IMR-90 (cell line): ENCODE measurements at regions not wholly inside any gene's neighbourhood (a gene's known extent, or its start where the extent isn't known, plus 50 kb on each side); places are given as distances from the start of the nearest gene placed in this dataset.

Source experiments
- BHLHE40 ChIP-seq: fragments of 150-350 bp; IDR thresholded peaks from 2 replicates; pipeline ENCODE4 v1.6.1; 2016; ENCODE audit warnings: mild to moderate bottlenecking, low read depth, low read length
- CEBPB ChIP-seq: IDR thresholded peaks from 2 replicates; pipeline ENCODE4 v1.6.1; 2012; ENCODE audit warnings: low read depth, low read length, improper control_type of control experiment
- CHD1 ChIP-seq: IDR thresholded peaks from 2 replicates; pipeline ENCODE4 v1.6.1; 2012; ENCODE audit warnings: low read depth, low read length, improper control_type of control experiment
- CTCF ChIP-seq: conservative IDR thresholded peaks from 2 replicates; pipeline ENCODE4 v1.5.1; 2012; ENCODE audit warnings: mild to moderate bottlenecking, low read depth, low read length, improper control_type of control experiment
- ELK1 ChIP-seq: fragments of 150-350 bp; IDR thresholded peaks from 2 replicates; pipeline ENCODE4 v1.6.1; 2016; ENCODE audit warnings: low read depth, mild to moderate bottlenecking, low read length, moderate library complexity, borderline replicate concordance
- FOS ChIP-seq: fragments of 150-350 bp; IDR thresholded peaks from 2 replicates; pipeline ENCODE4 v1.6.1; 2016; ENCODE audit warnings: low read depth, low read length
- MXI1 ChIP-seq: IDR thresholded peaks from 2 replicates; pipeline ENCODE4 v1.6.1; 2012; ENCODE audit warnings: low read depth, mild to moderate bottlenecking, low read length, moderate library complexity, borderline replicate concordance
- NFE2L2 ChIP-seq: fragments of 150-350 bp; IDR thresholded peaks from 2 replicates; pipeline ENCODE4 v1.6.1; 2016; ENCODE audit warnings: low read depth, mild to moderate bottlenecking, low read length
- POLR2A ChIP-seq: IDR thresholded peaks from 2 replicates; pipeline ENCODE4 v1.6.1; 2012; ENCODE audit warnings: mild to moderate bottlenecking, low read depth, low read length
- RAD21 ChIP-seq: IDR thresholded peaks from 2 replicates; pipeline ENCODE4 v1.6.1; 2012; ENCODE audit warnings: low read length, improper control_type of control experiment
- RCOR1 ChIP-seq: IDR thresholded peaks from 2 replicates; pipeline ENCODE4 v1.6.1; 2012; ENCODE audit warnings: mild to moderate bottlenecking, low read length, improper control_type of control experiment; ENCODE audit not compliant: insufficient replicate concordance
- RFX5 ChIP-seq: IDR thresholded peaks from 2 replicates; pipeline ENCODE4 v1.8.0; 2012; ENCODE audit warnings: low read depth, mild to moderate bottlenecking, low read length, moderate library complexity
- SMC3 ChIP-seq: fragments of 150-350 bp; IDR thresholded peaks from 2 replicates; pipeline ENCODE4 v1.6.1; 2016; ENCODE audit warnings: low read depth, mild to moderate bottlenecking, antibody characterized with exemption, low read length, moderate library complexity
- USF2 ChIP-seq: fragments of 150-350 bp; IDR thresholded peaks from 2 replicates; pipeline ENCODE4 v1.6.1; 2017; ENCODE audit warnings: mild to moderate bottlenecking, antibody characterized with exemption, low read length, low read depth

GRCh38 chr3:154969366-154969765 is 110.8 kb upstream of the MME start:
- TF ChIP-seq CTCF, result no peak
- no peak for TF ChIP-seq USF2
- no peak for TF ChIP-seq CEBPB
- TF ChIP-seq POLR2A, result no peak
- no peak for TF ChIP-seq RAD21
- no peak for TF ChIP-seq CHD1
- TF ChIP-seq SMC3, result no peak
- no peak for TF ChIP-seq NFE2L2
- TF ChIP-seq ELK1, result no peak
- TF ChIP-seq BHLHE40, result no peak
- TF ChIP-seq RCOR1, result no peak
- no peak for TF ChIP-seq FOS
- no peak for TF ChIP-seq MXI1
- no peak for TF ChIP-seq RFX5
